ENCODE measurements at regions not wholly inside any gene's neighbourhood (a gene's known extent, or its start where the extent isn't known, plus 50 kb on each side); places are given as distances from the start of the nearest gene placed in this dataset.

- TF ChIP-seq, protein P1, sequence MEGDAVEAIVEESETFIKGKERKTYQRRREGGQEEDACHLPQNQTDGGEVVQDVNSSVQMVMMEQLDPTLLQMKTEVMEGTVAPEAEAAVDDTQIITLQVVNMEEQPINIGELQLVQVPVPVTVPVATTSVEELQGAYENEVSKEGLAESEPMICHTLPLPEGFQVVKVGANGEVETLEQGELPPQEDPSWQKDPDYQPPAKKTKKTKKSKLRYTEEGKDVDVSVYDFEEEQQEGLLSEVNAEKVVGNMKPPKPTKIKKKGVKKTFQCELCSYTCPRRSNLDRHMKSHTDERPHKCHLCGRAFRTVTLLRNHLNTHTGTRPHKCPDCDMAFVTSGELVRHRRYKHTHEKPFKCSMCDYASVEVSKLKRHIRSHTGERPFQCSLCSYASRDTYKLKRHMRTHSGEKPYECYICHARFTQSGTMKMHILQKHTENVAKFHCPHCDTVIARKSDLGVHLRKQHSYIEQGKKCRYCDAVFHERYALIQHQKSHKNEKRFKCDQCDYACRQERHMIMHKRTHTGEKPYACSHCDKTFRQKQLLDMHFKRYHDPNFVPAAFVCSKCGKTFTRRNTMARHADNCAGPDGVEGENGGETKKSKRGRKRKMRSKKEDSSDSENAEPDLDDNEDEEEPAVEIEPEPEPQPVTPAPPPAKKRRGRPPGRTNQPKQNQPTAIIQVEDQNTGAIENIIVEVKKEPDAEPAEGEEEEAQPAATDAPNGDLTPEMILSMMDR (IDR thresholded peaks at IDR 0.05; ENCODE audit: low read depth, low read length), result no peak
- Histone ChIP-seq H3K4me1 (no peaks in the 10 kb centered on the region), H3K27me3 (no peaks in the 10 kb centered on the region), H3K4me3 (ENCODE audit: low read depth, low read length) (no peak overlapping the region), H3K9me3 (no peaks in the 10 kb centered on the region), H3K36me3 (no peaks in the 10 kb centered on the region)
- no peak for DNase-seq
These were observed 68.0 kb upstream of the MAGED1 start for GRCh38 chrX:51825436-51825835.

DNA sequence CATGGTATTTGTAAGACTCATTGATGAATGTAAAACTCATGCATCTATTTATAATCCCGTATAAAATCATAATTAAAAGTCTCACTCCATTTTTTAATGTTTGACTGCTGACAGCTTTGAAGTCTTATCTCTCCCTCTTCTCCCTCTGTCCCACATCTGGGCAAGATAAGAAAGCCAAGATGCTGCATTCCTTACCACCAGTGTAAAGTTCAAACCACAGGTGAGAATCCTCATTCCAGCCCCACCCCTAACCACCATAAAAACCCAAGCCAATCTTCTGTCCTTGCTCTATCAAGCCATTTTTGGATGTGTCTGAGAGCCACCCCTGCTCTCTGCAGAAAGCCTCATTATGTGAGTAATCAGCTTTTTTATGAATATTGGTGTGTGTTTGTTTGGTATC is 59.3 kb upstream of the MAGED1 start:
- TF ChIP-seq, protein P1 (IDR thresholded peaks at IDR 0.05; ENCODE audit: low read depth, low read length), result no peak
- DNase-seq, result no peak
- Histone ChIP-seq H3K4me1 (no peaks in the 10 kb centered on the region), H3K27me3 (no peaks in the 10 kb centered on the region), H3K36me3 (no peaks in the 10 kb centered on the region), H3K4me3 (ENCODE audit: low read depth, low read length) (no peak overlapping the region), H3K9me3 (no peaks in the 10 kb centered on the region)

GRCh38 chrX:51836823-51837222 is 56.6 kb upstream of the MAGED1 start:
- Histone ChIP-seq H3K4me3 (ENCODE audit: low read depth, low read length) (no peak overlapping the region), H3K27me3 (no peaks in the 10 kb centered on the region), H3K4me1 (no peaks in the 10 kb centered on the region), H3K36me3 (no peaks in the 10 kb centered on the region), H3K9me3 (no peaks in the 10 kb centered on the region)
- no peak for DNase-seq
- TF ChIP-seq, protein P1 (IDR thresholded peaks at IDR 0.05; ENCODE audit: low read depth, low read length), result no peak

DNA sequence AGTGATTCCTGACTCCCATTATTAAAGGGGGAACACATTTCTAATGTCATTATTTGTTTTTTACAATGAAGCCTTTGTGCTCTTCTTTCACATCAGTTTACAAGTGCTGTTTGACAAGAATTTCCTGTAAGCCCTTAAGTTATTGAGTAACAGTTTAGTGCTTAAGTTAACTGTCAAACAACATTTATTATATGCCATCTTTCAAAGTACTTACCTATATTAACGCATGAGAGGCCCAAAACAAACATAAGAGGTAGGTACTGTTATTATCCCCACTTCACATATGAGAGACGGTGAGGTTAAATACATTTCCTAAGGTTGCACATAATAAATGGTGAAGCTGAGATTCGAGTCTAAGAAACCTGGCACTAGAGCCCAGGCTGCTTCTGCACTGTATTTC is 56.0 kb upstream of the MAGED1 start:
- TF ChIP-seq, protein P1 (IDR thresholded peaks at IDR 0.05; ENCODE audit: low read depth, low read length), result no peak
- no peaks in the 10 kb centered on the region for H3K4me1 ChIP-seq

DNA sequence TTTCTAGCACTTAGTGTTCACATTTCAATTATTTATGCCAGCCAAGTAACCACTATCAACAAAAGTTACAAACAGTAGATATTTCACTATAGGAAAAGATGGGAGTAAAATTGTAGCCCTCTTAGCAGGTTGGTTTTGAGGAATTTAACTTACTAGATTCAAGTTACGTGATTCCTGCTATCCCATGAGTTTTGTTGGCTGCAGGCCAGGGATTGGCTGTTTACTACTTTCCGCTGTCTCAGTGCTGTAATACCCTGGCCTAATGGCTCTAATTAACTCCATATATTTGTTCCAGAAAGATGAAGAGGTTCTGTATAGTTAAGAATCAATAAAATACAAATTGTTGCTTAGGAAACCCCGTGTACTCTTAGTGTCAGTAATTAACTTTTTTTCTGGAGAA is 55.5 kb upstream of the MAGED1 start:
- DNase-seq, result peak; percentile 45
- no peak overlapping the region for H3K4me3 ChIP-seq (ENCODE audit: low read depth, low read length)
- H3K27me3 ChIP-seq, result no peaks in the 10 kb centered on the region
- no peaks in the 10 kb centered on the region for H3K36me3 ChIP-seq
- no peaks in the 10 kb centered on the region for H3K4me1 ChIP-seq
- TF ChIP-seq, protein P1 (IDR thresholded peaks at IDR 0.05; ENCODE audit: low read depth, low read length), result no peak
- no peaks in the 10 kb centered on the region for H3K9me3 ChIP-seq

More for the DNA sequence above, 56.0 kb upstream of the MAGED1 start:
- DNase-seq, result no peak
- H3K27me3 ChIP-seq, result no peaks in the 10 kb centered on the region
- H3K9me3 ChIP-seq, result no peaks in the 10 kb centered on the region
- no peaks in the 10 kb centered on the region for H3K36me3 ChIP-seq
- no peak overlapping the region for H3K4me3 ChIP-seq (ENCODE audit: low read depth, low read length)
